Stomach (tissue), 4 donors: ENCODE measurements at regions not wholly inside any gene's neighbourhood (a gene's known extent, or its start where the extent isn't known, plus 50 kb on each side); places are given as distances from the start of the nearest gene placed in this dataset.

Experiments
- CTCF ChIP-seq, 7 experiments: fragments of 450-650 bp in 4 of 7; fragments of 200-600 bp in 3 of 7; sonication (generic) in 3 of 7; IDR thresholded peaks; one replicate each; pipeline ENCODE4 v1.5.1; 2016 to 2019; ENCODE audit warnings: antibody characterized with exemption in 7 of 7, control low read depth in 2 of 7, mild to moderate bottlenecking in 1 of 7
- POLR2A ChIP-seq, 4 donors: fragments of 450-650 bp; IDR thresholded peaks; one replicate each; pipeline ENCODE4 v1.6.1; 2016; ENCODE audit warnings: antibody characterized with exemption in 4 of 4, control low read depth in 2 of 4, mild to moderate bottlenecking in 1 of 4, moderate library complexity in 1 of 4
- POLR2AphosphoS5 ChIP-seq, 3 donors: sonication (generic); formaldehyde crosslinking; IDR thresholded peaks; one replicate each; pipeline ENCODE4 v1.6.1; 2016; ENCODE audit warnings: antibody characterized with exemption in 3 of 3

GRCh38 chr13:34345258-34345965, 527.5 kb downstream of the RFC3 start:
- TF ChIP-seq POLR2AphosphoS5 (IDR thresholded peaks at IDR 0.05) (no peak), CTCF (IDR thresholded peaks at IDR 0.05) (no peak), POLR2A (IDR thresholded peaks at IDR 0.05) (no peak)
